HG02938 (cell line): ENCODE measurements at regions not wholly inside any gene's neighbourhood (a gene's known extent, or its start where the extent isn't known, plus 50 kb on each side); places are given as distances from the start of the nearest gene placed in this dataset.
"Not testable (repeated sequence)": the region's sequence is repeated elsewhere in the genome, so short reads cannot be mapped to it uniquely, and the experiment has no call there.

Experiments used
- ATAC-seq: cut with Tn5 transposase; IDR thresholded peaks from one replicate; pipeline ENCODE4 v1.9.1; 2021; ENCODE audit warnings: mild to moderate bottlenecking, moderate library complexity; ENCODE audit not compliant: unreplicated experiment

- ATAC-seq = no peak
Measured at GRCh38 chr2:434625-435024, 146.7 kb upstream of the ALKAL2 start.

GRCh38 chr2:433216-433615, 145.3 kb upstream of the ALKAL2 start:
- no peak for ATAC-seq

GRCh38 chr2:430291-431040, 142.6 kb upstream of the ALKAL2 start:
- no peak for ATAC-seq

GRCh38 chr2:429575-430254, 141.8 kb upstream of the ALKAL2 start:
- ATAC-seq = no peak

- ATAC-seq = no peak
Measured at GRCh38 chr2:429142-429541, 141.3 kb upstream of the ALKAL2 start.

- no peak for ATAC-seq
Measured at GRCh38 chr2:428591-428990, 140.7 kb upstream of the ALKAL2 start.

- ATAC-seq = not testable (repeated sequence)
Measured at GRCh38 chr2:426696-427095, 138.8 kb upstream of the ALKAL2 start.

- ATAC-seq = no peak
Measured at GRCh38 chr2:425947-426346, 138.1 kb upstream of the ALKAL2 start.

- no peak for ATAC-seq
Measured at GRCh38 chr2:425243-425642, 137.4 kb upstream of the ALKAL2 start.

- no peak for ATAC-seq
Measured at GRCh38 chr2:424306-425171, 136.6 kb upstream of the ALKAL2 start.

GRCh38 chr2:423479-423878, 135.6 kb upstream of the ALKAL2 start:
- ATAC-seq = no peak

GRCh38 chr2:422676-423435, 135.0 kb upstream of the ALKAL2 start:
- ATAC-seq = no peak

- no peak for ATAC-seq
Measured at GRCh38 chr2:421406-421805, 133.5 kb upstream of the ALKAL2 start.

- ATAC-seq = no peak
Measured at GRCh38 chr2:419687-420317, 131.9 kb upstream of the ALKAL2 start.

GRCh38 chr2:417662-418061, 129.8 kb upstream of the ALKAL2 start:
- no peak for ATAC-seq

- ATAC-seq = no peak
Measured at GRCh38 chr2:417006-417405, 129.1 kb upstream of the ALKAL2 start.

- no peak for ATAC-seq
Measured at GRCh38 chr2:415986-416610, 128.2 kb upstream of the ALKAL2 start.

GRCh38 chr2:409523-409922, 121.6 kb upstream of the ALKAL2 start:
- no peak for ATAC-seq

- no peak for ATAC-seq
Measured at GRCh38 chr2:407630-408029, 119.7 kb upstream of the ALKAL2 start.

GRCh38 chr2:406876-407275, 119.0 kb upstream of the ALKAL2 start:
- no peak for ATAC-seq
